ENCODE measurements at regions not wholly inside any gene's neighbourhood (a gene's known extent, or its start where the extent isn't known, plus 50 kb on each side); places are given as distances from the start of the nearest gene placed in this dataset.

DNA sequence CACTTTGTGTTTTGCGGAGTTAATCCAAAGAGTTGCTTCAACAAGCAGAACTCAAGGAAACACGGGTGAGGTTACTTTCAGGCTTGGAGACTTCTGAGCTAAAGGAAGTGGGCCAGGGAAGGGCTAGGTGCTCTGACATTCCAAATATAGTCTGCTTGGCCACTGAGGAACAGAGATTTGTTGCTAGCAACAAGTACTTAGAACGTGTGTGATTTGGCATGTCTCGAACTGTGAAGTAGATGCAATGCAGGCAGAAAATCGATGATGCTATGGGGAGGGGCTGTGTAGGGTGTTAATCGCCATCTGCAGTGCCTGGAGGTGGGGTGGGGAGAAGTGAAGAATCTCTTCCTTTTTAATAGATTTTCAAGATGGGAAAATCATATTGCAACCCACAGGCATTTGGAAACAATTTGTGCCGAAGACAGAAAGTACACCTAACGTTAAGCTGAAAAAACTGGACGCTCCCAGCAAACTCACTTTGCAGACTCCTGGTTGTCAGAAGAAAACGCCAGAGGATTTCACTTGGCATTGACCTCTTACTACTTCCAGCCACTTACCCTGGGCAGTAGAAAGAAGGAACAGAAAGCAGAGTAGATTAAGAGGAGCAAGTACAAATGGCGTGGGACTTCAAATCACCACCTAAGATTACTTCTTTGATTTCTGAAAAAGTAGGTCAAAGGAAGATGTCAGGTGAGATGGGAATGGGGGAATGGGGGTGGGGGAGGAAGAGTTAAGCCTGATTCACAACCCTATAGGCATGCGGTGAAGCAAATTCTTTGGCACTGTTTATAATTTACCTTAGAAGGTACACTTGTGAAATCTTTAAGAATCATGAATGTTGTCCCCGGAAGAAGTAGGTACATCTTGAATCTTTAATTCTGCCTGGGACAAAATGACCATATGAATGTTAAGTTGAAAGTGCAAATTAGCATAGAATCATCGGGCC lies 314.1 kb downstream of the CD83 start:
- H3K9me3 Mint-ChIP-seq: peaks cover 4% of the 10 kb centered on the region
- no peak overlapping the region for H3K27ac Mint-ChIP-seq
- H3K36me3 Mint-ChIP-seq: no peaks in the 10 kb centered on the region
- DNase-seq (ENCODE audit: low spot score in 2 of 2, unreplicated experiment in 2 of 2): no peak
- TF ChIP-seq, protein P1, sequence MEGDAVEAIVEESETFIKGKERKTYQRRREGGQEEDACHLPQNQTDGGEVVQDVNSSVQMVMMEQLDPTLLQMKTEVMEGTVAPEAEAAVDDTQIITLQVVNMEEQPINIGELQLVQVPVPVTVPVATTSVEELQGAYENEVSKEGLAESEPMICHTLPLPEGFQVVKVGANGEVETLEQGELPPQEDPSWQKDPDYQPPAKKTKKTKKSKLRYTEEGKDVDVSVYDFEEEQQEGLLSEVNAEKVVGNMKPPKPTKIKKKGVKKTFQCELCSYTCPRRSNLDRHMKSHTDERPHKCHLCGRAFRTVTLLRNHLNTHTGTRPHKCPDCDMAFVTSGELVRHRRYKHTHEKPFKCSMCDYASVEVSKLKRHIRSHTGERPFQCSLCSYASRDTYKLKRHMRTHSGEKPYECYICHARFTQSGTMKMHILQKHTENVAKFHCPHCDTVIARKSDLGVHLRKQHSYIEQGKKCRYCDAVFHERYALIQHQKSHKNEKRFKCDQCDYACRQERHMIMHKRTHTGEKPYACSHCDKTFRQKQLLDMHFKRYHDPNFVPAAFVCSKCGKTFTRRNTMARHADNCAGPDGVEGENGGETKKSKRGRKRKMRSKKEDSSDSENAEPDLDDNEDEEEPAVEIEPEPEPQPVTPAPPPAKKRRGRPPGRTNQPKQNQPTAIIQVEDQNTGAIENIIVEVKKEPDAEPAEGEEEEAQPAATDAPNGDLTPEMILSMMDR (IDR thresholded peaks at IDR 0.05; ENCODE audit: unreplicated experiment): no peak
- peaks cover 6% of the 10 kb centered on the region for H3K27me3 Mint-ChIP-seq (ENCODE audit: low read depth)
- H3K4me1 Mint-ChIP-seq: peaks cover 11% of the 10 kb centered on the region
- no peak overlapping the region for H3K4me3 Mint-ChIP-seq

DNA sequence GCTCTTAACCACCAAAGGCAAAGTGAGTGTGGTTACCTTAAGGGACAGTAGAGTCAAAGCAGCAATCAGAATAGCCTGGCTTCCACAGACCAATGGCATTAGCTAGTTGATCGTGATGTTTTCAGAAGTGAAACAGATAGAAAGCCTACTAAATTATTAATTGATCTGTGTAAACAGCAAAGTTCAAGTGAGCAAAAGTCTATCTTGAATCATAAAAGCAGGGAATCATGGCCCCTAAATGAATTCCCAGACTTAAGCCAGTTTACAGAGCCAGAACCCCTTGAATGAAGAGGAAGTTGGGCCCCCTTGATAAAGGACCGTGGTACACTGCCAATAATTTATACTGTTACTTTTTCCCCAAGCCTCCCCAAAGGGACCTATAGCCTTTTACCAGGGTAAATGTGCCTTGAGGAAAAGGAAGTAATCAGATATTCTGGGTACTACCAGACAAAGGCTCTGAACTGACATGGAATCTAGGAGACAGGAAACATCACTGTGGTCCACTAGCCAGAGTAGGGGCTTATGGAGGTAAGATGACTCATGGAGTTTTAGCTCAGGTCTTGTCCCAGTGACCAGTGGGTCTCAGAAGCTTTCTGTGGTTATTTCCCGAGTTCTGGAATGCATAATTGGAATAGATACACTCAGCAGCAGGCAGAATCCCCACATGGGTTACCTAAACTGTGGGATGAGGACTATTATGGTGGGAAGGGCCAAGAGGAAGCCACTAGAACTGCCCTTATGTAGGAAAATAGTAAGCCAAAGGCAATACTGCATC lies 317.5 kb downstream of the CD83 start:
- Mint-ChIP-seq H3K27ac (no peak overlapping the region), H3K36me3 (no peaks in the 10 kb centered on the region), H3K4me3 (no peak overlapping the region), H3K4me1 (peaks cover 2% of the 10 kb centered on the region), H3K27me3 (ENCODE audit: low read depth) (peaks cover 16% of the 10 kb centered on the region), H3K9me3 (peaks cover 4% of the 10 kb centered on the region)
- TF ChIP-seq, protein P1 (IDR thresholded peaks at IDR 0.05; ENCODE audit: unreplicated experiment): no peak
- DNase-seq (ENCODE audit: low spot score in 2 of 2, unreplicated experiment in 2 of 2): no peak

DNA sequence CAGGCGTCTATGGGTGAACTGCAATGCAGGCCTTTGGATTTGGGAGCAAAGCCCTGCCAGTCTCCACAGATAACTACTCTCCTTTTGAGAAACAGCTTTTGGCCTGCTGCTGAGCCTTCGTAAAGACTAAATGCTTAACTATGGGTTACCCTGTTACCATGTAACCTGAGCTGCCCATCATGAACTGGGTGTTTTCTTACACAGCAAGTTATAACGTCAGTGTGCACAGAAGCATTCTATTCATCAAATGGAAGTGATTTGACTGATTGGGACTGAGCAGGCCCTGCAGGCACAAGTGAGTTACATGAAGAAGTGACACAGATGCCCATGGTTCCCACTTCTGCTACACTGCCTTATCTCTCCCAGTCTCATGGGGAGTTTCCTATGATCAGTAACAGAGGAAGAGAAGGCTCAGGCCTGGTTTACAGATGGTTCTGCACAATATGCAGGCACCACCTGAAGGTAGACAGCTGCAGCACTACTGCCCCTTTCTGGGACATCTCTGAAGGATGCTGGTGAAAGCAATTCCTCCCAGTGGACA lies 319.1 kb downstream of the CD83 start:
- peaks cover 4% of the 10 kb centered on the region for H3K9me3 Mint-ChIP-seq
- H3K27me3 Mint-ChIP-seq (ENCODE audit: low read depth): peaks cover 16% of the 10 kb centered on the region
- DNase-seq (ENCODE audit: low spot score in 2 of 2, unreplicated experiment in 2 of 2): no peak
- H3K27ac Mint-ChIP-seq: no peak overlapping the region
- peaks cover 11% of the 10 kb centered on the region for H3K4me1 Mint-ChIP-seq
- H3K4me3 Mint-ChIP-seq: no peak overlapping the region
- TF ChIP-seq, protein P1 (IDR thresholded peaks at IDR 0.05; ENCODE audit: unreplicated experiment): no peak
- H3K36me3 Mint-ChIP-seq: no peaks in the 10 kb centered on the region

DNA sequence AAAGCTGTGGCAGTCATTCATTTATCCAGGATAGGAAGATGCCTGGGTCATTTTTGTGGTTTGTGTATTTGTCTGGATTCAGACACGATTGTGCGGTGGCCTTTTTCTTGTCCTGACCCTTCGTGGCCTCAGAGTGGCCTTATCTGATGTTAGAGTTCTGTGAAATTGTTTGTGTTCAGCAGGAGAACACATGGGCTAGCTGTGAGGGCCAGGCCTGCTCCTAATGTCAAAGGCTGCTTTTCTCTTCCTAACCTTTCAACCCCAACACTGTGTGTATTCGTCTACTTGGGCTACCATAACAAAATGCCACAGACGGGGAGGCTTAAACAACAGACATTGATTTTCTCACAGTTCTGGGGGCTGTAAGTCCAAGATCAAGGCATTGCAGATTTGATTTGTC lies 321.8 kb downstream of the CD83 start:
- DNase-seq (ENCODE audit: low spot score in 2 of 2, unreplicated experiment in 2 of 2): no peak
- H3K4me3 Mint-ChIP-seq: no peak overlapping the region

DNA sequence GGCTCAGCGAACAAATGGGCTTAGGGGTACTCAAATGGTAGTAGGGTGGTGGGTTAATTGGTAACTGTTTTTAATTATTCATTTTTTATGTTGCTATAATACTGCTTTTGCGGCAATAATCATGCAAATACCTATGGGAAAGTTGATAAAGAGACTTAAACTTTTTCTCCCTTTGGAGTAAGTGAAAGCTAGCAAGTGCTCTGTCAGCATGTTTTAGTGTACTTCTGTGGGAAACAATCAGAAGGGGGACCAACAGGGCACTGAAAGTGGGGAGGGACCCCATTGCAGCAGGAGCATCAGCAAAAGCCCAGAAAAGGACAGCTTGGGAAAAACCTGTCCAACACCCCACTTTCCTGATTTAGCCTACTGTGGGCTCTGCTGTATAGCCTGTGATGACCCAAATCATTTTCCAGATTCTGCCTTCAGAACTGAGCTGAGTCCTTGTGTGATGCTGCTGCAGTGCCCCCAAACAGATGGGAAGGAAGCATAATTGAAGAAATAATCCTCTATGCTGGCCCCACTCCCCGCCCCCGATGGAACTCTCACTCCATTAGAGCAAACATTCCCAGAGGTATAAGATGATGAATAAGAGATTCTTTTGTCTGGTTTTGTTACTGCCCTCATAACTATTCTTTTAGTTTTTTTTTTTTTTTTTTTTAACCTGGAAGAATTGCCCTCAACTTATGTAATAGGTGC lies 322.8 kb downstream of the CD83 start:
- no peak for DNase-seq (ENCODE audit: low spot score in 2 of 2, unreplicated experiment in 2 of 2)
- Mint-ChIP-seq H3K27ac (no peak overlapping the region), H3K4me3 (no peak overlapping the region), H3K4me1 (peaks cover 14% of the 10 kb centered on the region), H3K36me3 (no peaks in the 10 kb centered on the region), H3K27me3 (ENCODE audit: low read depth) (peaks cover 12% of the 10 kb centered on the region), H3K9me3 (no peaks in the 10 kb centered on the region)
- TF ChIP-seq, protein P1 (IDR thresholded peaks at IDR 0.05; ENCODE audit: unreplicated experiment): no peak

More for the DNA sequence above, 321.8 kb downstream of the CD83 start:
- no peaks in the 10 kb centered on the region for H3K36me3 Mint-ChIP-seq
- TF ChIP-seq, protein P1 (IDR thresholded peaks at IDR 0.05; ENCODE audit: unreplicated experiment): no peak
- H3K9me3 Mint-ChIP-seq: no peaks in the 10 kb centered on the region
- H3K27me3 Mint-ChIP-seq (ENCODE audit: low read depth): peaks cover 12% of the 10 kb centered on the region
- H3K27ac Mint-ChIP-seq: no peak overlapping the region
- H3K4me1 Mint-ChIP-seq: peaks cover 11% of the 10 kb centered on the region
